ENCODE measurements at regions not wholly inside any gene's neighbourhood (a gene's known extent, or its start where the extent isn't known, plus 50 kb on each side); places are given as distances from the start of the nearest gene placed in this dataset.

- TF ChIP-seq CTCF (IDR thresholded peaks at IDR 0.05) (no peak), POLR2A (IDR thresholded peaks at IDR 0.05) (no peak)
Observed at GRCh38 chr4:19382993-19383756, 868.5 kb upstream of the SLIT2 start.

Data from adrenal gland (tissue), 5 donors.